K562 (cell line): ENCODE measurements at regions not wholly inside any gene's neighbourhood (a gene's known extent, or its start where the extent isn't known, plus 50 kb on each side); places are given as distances from the start of the nearest gene placed in this dataset.

ENCODE experiments used
- AFF1 ChIP-seq, 2 experiments: fragments of 450-650 bp; IDR thresholded peaks; 2 replicates each; pipeline ENCODE4 v1.6.1; 2018; ENCODE audit warnings: mild to moderate bottlenecking in 2 of 2, low read depth in 1 of 2; ENCODE audit not compliant: partially characterized antibody in 2 of 2
- ATF6 ChIP-seq: sonication (generic); formaldehyde crosslinking; IDR thresholded peaks from 2 replicates; pipeline ENCODE4 v1.4.0; 2020; ENCODE audit warnings: mild to moderate bottlenecking, missing genetic modification reagents
- DPF2 ChIP-seq: fragments of 450-650 bp; IDR thresholded peaks from 2 replicates; pipeline ENCODE4 v1.6.1; 2016
- TARDBP ChIP-seq: fragments of 450-650 bp; IDR thresholded peaks from 2 replicates; pipeline ENCODE4 v1.6.1; 2016
- ZNF140 ChIP-seq: fragments of 250-450 bp; sonication (Bioruptor Pico); IDR thresholded peaks from 2 replicates; pipeline ENCODE4 v1.8.0; 2021; ENCODE audit warnings: moderate library complexity, mild to moderate bottlenecking, inconsistent platforms
- ZNF609 ChIP-seq: sonication (generic); formaldehyde crosslinking; IDR thresholded peaks from 2 replicates; pipeline ENCODE4 v1.8.1; 2023; ENCODE audit warnings: missing genetic modification reagents, mild to moderate bottlenecking, borderline replicate concordance

GRCh38 chr11:122028545-122028944, 87.5 kb downstream of the BLID start (continued):
- TF ChIP-seq ATF6 (CRISPR knock-in tag) (no peak), ZNF609 (CRISPR knock-in tag) (no peak), AFF1 (IDR thresholded peaks at IDR 0.05; ENCODE audit: low read depth in 1 of 2, partially characterized antibody in 2 of 2) (no peak), DPF2 (no peak), ZNF140 (CRISPR knock-in tag) (no peak), TARDBP (no peak)
